GM06990 (cell line): ENCODE measurements at regions not wholly inside any gene's neighbourhood (a gene's known extent, or its start where the extent isn't known, plus 50 kb on each side); places are given as distances from the start of the nearest gene placed in this dataset.

Experiments
- DNase-seq: peaks from one replicate; pipeline ENCODE4 v3.0.0-alpha.2; 2011; ENCODE audit not compliant: insufficient read length; ENCODE audit errors: extremely low read depth
- H3K27me3 ChIP-seq: replicated peaks from 2 replicates; pipeline ENCODE4 v1.6.0; 2011; ENCODE audit warnings: low read length; ENCODE audit not compliant: control insufficient read depth, insufficient read depth
- H3K36me3 ChIP-seq: 2 replicates; pipeline ENCODE4 v1.5.1; 2011; ENCODE audit warnings: low read length; ENCODE audit not compliant: control insufficient read depth, insufficient read depth
- H3K4me3 ChIP-seq: replicated peaks from 2 replicates; pipeline ENCODE4 v1.5.1; 2011; ENCODE audit warnings: low read depth, mild to moderate bottlenecking, control low read depth, low read length
- CTCF ChIP-seq: IDR thresholded peaks from 2 replicates; pipeline ENCODE4 v1.5.1; 2011; ENCODE audit warnings: low read length, control low read depth, mild to moderate bottlenecking, inconsistent platforms; ENCODE audit not compliant: insufficient read depth, poor library complexity, severe bottlenecking

GRCh38 chr1:11377954-11378353, 101.0 kb upstream of the DISP3 start:
- Histone ChIP-seq H3K4me3 (no peak overlapping the region), H3K27me3 (no peaks in the 10 kb centered on the region; the same call in none of the 2 replicates), H3K36me3 (no peaks in the 10 kb centered on the region)
- TF ChIP-seq CTCF = no peak
- no peak for DNase-seq

- Histone ChIP-seq H3K36me3 (no peaks in the 10 kb centered on the region), H3K4me3 (no peak overlapping the region), H3K27me3 (no peaks in the 10 kb centered on the region; the same call in none of the 2 replicates)
- no peak for DNase-seq
- no peak for TF ChIP-seq CTCF
These were observed 99.1 kb upstream of the DISP3 start for GRCh38 chr1:11379851-11380250.

- Histone ChIP-seq H3K36me3 (no peaks in the 10 kb centered on the region), H3K27me3 (no peaks in the 10 kb centered on the region; the same call in none of the 2 replicates), H3K4me3 (no peak overlapping the region)
- TF ChIP-seq CTCF = no peak
- DNase-seq = no peak
These were observed 98.5 kb upstream of the DISP3 start for GRCh38 chr1:11380500-11380899.

- no peak for TF ChIP-seq CTCF
- Histone ChIP-seq H3K36me3 (no peaks in the 10 kb centered on the region), H3K4me3 (no peak overlapping the region), H3K27me3 (no peaks in the 10 kb centered on the region; the same call in none of the 2 replicates)
- no peak for DNase-seq
These were observed 95.3 kb upstream of the DISP3 start for GRCh38 chr1:11383553-11384169.

GRCh38 chr1:11384170-11384554, 94.8 kb upstream of the DISP3 start:
- no peaks in the 10 kb centered on the region for H3K36me3 ChIP-seq
- H3K27me3 ChIP-seq = no peaks in the 10 kb centered on the region; the same call in none of the 2 replicates
- DNase-seq = no peak
- TF ChIP-seq CTCF = no peak
- H3K4me3 ChIP-seq = no peak overlapping the region

- Histone ChIP-seq H3K36me3 (no peaks in the 10 kb centered on the region), H3K4me3 (no peak overlapping the region), H3K27me3 (peaks cover 2% of the 10 kb centered on the region; the same call in 1 of the 2 replicates)
- DNase-seq = no peak
- no peak for TF ChIP-seq CTCF
These were observed 91.1 kb upstream of the DISP3 start for GRCh38 chr1:11387829-11388228.
